Small intestine (tissue), 7 donors: ENCODE measurements at regions not wholly inside any gene's neighbourhood (a gene's known extent, or its start where the extent isn't known, plus 50 kb on each side); places are given as distances from the start of the nearest gene placed in this dataset.
A peak's percentile ranks its signal among the peaks of the same experiment; 100 is the strongest.
"Not testable (repeated sequence)": the region's sequence is repeated elsewhere in the genome, so short reads cannot be mapped to it uniquely, and the experiment has no call there.

Source experiments
- DNase-seq, 2 donors: peaks; one replicate each; pipeline versions ENCODE4 v3.0.0 to v3.0.0-alpha.2; 2013
- FAIRE-seq: peaks from 2 replicates; lab custom pipeline; 2012; peaks lifted over from hg19 to GRCh38; lab: Jason Lieb, UNC
- H3K27ac ChIP-seq, 3 donors: one replicate each; pipeline ENCODE4 v1.5.1; 2013; ENCODE audit warnings: low read length in 2 of 3, mild to moderate bottlenecking in 2 of 3, control low read depth in 1 of 3, inconsistent platforms in 1 of 3, low read depth in 1 of 3, moderate library complexity in 1 of 3
- H3K27me3 ChIP-seq, 3 donors: one replicate each; pipeline ENCODE4 v1.6.1; 2013; ENCODE audit warnings: low read length in 3 of 3, inconsistent platforms in 1 of 3; ENCODE audit not compliant: control insufficient read depth in 3 of 3, insufficient read depth in 3 of 3
- H3K36me3 ChIP-seq, 3 donors: one replicate each; pipeline ENCODE4 v1.6.1; 2013; ENCODE audit warnings: low read length in 3 of 3, inconsistent platforms in 1 of 3, low read depth in 1 of 3, mild to moderate bottlenecking in 1 of 3, moderate library complexity in 1 of 3; ENCODE audit not compliant: control insufficient read depth in 3 of 3, insufficient read depth in 2 of 3
- H3K4me1 ChIP-seq, 3 donors: one replicate each; pipeline ENCODE4 v1.6.1; 2013; ENCODE audit warnings: low read length in 2 of 3, inconsistent platforms in 1 of 3, low read depth in 1 of 3, mild to moderate bottlenecking in 1 of 3, moderate library complexity in 1 of 3; ENCODE audit not compliant: control insufficient read depth in 3 of 3, insufficient read depth in 2 of 3
- H3K4me3 ChIP-seq, 3 donors: one replicate each; pipeline ENCODE4 v1.5.1; 2013; ENCODE audit warnings: low read length in 3 of 3, control low read depth in 1 of 3, inconsistent platforms in 1 of 3, low read depth in 1 of 3, mild to moderate bottlenecking in 1 of 3, moderate library complexity in 1 of 3
- H3K9me3 ChIP-seq, 2 donors: one replicate each; pipeline ENCODE4 v1.6.1; 2013; ENCODE audit warnings: low read depth in 1 of 2, low read length in 1 of 2; ENCODE audit not compliant: control insufficient read depth in 2 of 2, insufficient read depth in 1 of 2
- WGBS, 3 donors: extraction: QIAGEN DNeasy Blood & Tissue Kit; methylation state at CpG; one replicate each; pipeline ENCODE4 v1.1.7; 2013; 5-methylcytosine and 5-hydroxymethylcytosine counted together
- donor health status: healthy with polysubstance abuse.
- donor health status: control.
- donor health status: control.
- donor health status: Bipolar disorder and iron deficiency.
- donor health status: healthy.

- Histone ChIP-seq H3K36me3 (no peaks in the 10 kb centered on the region), H3K27me3 (no peaks in the 10 kb centered on the region), H3K4me3 (no peak overlapping the region), H3K4me1 (no peaks in the 10 kb centered on the region), H3K9me3 (no peaks in the 10 kb centered on the region), H3K27ac (no peak overlapping the region)
- FAIRE-seq: no peak
- no peak for DNase-seq
- WGBS, 3 donors: 83 to 90% (median 85%) methylated on average over 4 of the region's 4 CpGs
Observed at GRCh38 chr13:30520571-30520970, 54.8 kb upstream of the HMGB1 start.

- WGBS, 3 donors: 63 to 83% (median 68%) methylated on average over 2 of the region's 2 CpGs
- peak in 1 of 2 donors; percentile 50 for DNase-seq
- no peak overlapping the region for H3K27ac ChIP-seq
- H3K27me3 ChIP-seq: no peaks in the 10 kb centered on the region
- H3K36me3 ChIP-seq: no peaks in the 10 kb centered on the region
- no peak for FAIRE-seq
- H3K4me3 ChIP-seq: no peak overlapping the region
- H3K4me1 ChIP-seq: peaks cover 0 to 11% (median 0%) of the 10 kb centered on the region in 3 donors
- H3K9me3 ChIP-seq: no peaks in the 10 kb centered on the region
Observed at GRCh38 chr13:30523211-30523610, 57.5 kb upstream of the HMGB1 start.

DNA sequence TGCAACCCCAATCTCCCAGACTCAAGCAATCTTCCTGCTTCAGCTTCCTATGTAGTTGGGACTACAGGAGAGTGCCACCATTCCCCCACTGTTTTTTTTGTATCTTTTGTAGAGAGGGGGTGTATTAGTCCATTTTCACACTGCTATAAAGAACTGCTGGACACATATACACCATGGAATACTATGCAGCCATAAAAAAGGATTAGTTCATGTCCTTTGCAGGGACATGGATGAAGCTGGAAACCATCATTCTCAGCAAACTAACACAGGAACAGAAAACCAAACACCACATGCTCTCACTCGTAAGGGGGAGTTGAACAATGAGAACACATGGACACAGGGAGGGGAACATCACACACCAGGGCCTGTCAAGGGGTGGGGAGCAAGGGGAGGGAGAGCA lies 58.1 kb upstream of the HMGB1 start:
- not testable (repeated sequence) for H3K27me3 ChIP-seq, FAIRE-seq, H3K4me3 ChIP-seq, H3K9me3 ChIP-seq, H3K27ac ChIP-seq, DNase-seq, H3K36me3 ChIP-seq
- 76 to 100% (median 87%) methylated on average over 1 of the region's 1 CpG for WGBS, 3 donors
- peaks cover 0 to 11% (median 0%) of the 10 kb centered on the region in 3 donors for H3K4me1 ChIP-seq

- peaks cover 0 to 11% (median 0%) of the 10 kb centered on the region in 3 donors for H3K4me1 ChIP-seq
- H3K27me3 ChIP-seq, FAIRE-seq, H3K9me3 ChIP-seq, DNase-seq, H3K4me3 ChIP-seq, H3K36me3 ChIP-seq, H3K27ac ChIP-seq: not testable (repeated sequence)
- 7 to 53% (median 17%) methylated on average over 1 of the region's 1 CpG for WGBS, 3 donors
Observed at GRCh38 chr13:30525212-30525611, 59.5 kb upstream of the HMGB1 start.

DNA sequence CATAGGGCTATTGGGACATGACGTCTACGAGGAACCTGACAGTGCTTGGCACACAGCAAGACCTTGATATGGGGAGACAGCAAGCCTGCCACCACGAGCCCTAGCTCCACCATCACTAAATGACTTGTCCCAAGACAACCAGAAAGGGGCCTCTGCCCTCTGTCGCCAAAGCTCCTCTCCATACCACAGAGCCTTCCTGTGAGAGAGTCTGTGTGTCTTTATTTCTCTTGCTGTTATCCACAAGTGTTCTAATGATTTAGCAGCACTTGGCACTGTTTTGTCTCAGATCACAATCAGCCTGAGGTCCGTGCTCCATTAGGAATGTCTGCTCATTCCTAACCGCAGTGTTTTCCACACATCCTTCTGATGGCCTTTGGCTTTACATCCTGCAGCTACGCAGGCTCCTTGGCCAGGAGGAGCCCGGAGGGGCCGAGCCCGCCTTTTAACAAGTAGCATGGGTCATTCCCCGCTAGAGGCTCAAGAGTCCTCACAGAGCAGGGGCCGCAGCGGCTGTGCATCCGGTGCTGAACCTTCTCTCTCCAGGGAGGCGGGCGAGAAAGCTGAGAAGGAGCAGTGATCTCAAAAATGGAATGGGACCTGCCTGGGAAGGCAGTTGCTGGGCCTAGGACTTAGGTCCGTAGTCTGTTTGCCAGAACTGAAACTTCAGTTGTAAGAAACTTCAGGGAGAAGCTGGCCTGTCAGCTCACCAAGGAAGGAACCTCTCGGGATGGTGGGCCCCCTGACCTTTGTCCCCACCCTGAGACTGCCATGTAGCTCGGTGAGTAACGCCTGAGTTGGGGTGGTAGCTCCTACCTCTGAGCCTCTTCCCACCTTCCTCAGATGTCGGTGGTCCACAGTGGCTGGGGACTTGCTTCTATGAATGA lies 61.1 kb upstream of the HMGB1 start:
- H3K4me1 ChIP-seq: peaks cover 0 to 11% (median 0%) of the 10 kb centered on the region in 3 donors
- H3K27ac ChIP-seq: peak overlapping the region in 1 of 3 donors; percentile 14
- H3K27me3 ChIP-seq: no peaks in the 10 kb centered on the region
- H3K9me3 ChIP-seq: no peaks in the 10 kb centered on the region
- FAIRE-seq: no peak
- 68 to 77% (median 70%) methylated on average over 21 of the region's 21 CpGs for WGBS, 3 donors
- DNase-seq: peak in 1 of 2 donors; percentile 78
- no peaks in the 10 kb centered on the region for H3K36me3 ChIP-seq
- no peak overlapping the region for H3K4me3 ChIP-seq

DNA sequence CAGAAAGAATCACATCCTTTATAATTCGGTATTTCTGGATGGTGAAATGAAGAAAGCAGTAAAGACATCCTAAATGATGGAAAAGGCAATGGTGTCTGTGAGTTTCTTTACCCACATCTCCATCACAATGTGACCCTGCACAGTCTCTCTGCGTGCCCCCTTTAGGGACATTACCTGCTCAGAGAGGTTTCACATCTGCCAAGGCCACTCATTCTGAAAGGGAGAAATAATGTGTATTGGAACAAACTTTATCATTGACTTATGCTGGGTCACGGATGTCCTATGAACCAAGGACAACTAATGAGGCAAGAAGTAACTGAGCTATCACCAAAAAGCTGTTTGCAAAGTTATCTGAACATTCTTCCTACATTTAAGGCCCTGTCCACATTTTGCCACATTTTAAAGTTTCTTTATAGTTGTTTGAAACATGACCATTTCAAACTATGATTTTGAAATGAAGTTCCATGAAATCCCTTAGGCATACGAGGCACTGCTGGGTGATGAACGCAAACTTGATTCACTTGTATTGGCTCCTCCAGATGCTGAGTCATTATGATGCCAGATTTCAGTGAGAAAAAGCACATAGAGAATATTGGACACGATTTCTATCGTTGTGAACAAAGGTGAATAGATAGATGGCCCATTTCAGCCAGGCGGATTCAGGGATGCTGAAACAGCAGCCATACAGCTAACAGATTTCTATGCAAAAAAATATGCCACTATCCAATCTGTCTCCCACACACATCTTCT lies 63.5 kb upstream of the HMGB1 start:
- 88 to 89% (median 88%) methylated on average over 8 of the region's 8 CpGs for WGBS, 3 donors
- Histone ChIP-seq H3K27ac (no peak overlapping the region), H3K36me3 (no peaks in the 10 kb centered on the region), H3K9me3 (no peaks in the 10 kb centered on the region), H3K4me3 (no peak overlapping the region), H3K4me1 (peaks cover 0 to 11% (median 0%) of the 10 kb centered on the region in 3 donors), H3K27me3 (no peaks in the 10 kb centered on the region)
- DNase-seq (no peak), FAIRE-seq (no peak)

DNA sequence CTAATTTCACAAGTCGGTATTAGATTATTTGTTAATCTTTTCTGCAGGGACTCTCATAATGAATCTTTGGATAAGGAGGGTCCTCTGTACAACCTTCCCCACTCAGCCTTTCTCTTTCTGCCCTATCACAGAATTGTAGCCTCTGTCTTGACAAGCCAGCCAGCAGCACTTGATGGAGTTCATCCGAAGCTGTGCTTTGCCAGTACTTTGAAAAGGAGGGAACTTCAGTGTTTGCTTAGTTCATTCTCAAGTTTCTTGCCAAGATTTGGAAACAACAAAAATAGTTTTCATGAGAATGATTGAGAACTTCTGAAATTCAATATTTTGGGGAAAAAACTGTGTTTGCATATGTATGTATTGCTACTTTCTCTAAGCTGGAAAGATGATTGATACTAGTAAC lies 69.3 kb upstream of the HMGB1 start:
- H3K27me3 ChIP-seq: no peaks in the 10 kb centered on the region
- H3K4me3 ChIP-seq: no peak overlapping the region
- DNase-seq (no peak), FAIRE-seq (no peak)
- H3K36me3 ChIP-seq: no peaks in the 10 kb centered on the region
- WGBS, 3 donors: 65 to 90% (median 88%) methylated on average over 2 of the region's 2 CpGs
- H3K4me1 ChIP-seq: no peaks in the 10 kb centered on the region
- H3K9me3 ChIP-seq: no peaks in the 10 kb centered on the region
- no peak overlapping the region for H3K27ac ChIP-seq

DNA sequence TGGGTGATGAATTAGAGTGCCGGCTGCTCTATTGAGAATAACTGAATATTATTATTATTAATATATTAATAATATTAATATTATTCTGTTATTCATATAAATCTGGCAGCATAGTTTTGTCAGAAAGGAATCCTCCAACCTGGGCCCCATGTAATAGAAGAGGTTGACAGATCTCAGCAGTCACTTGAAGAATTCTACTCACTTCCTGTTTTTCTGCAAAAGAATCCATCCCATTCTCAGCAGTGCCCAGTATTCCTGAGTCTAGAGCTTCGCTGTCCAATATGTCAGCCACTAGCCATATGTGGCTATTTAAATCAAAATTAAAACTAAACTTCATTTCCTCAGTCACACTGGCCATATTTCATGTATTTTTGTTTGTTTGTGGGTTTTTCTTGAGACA lies 72.4 kb upstream of the USPL1 start:
- WGBS, 3 donors: 89 to 92% (median 90%) methylated on average over 2 of the region's 2 CpGs
- no peaks in the 10 kb centered on the region for H3K36me3 ChIP-seq
- no peaks in the 10 kb centered on the region for H3K27me3 ChIP-seq
- H3K4me3 ChIP-seq: no peak overlapping the region
- H3K9me3 ChIP-seq: no peaks in the 10 kb centered on the region
- no peak for DNase-seq
- FAIRE-seq: no peak
- no peaks in the 10 kb centered on the region for H3K4me1 ChIP-seq
- H3K27ac ChIP-seq: no peak overlapping the region
